Rectal smooth muscle tissue (tissue), 1 donor: ENCODE measurements at regions not wholly inside any gene's neighbourhood (a gene's known extent, or its start where the extent isn't known, plus 50 kb on each side); places are given as distances from the start of the nearest gene placed in this dataset.

ENCODE experiments used
- H3K27ac ChIP-seq: one replicate; pipeline ENCODE4 v1.7.0; 2013; ENCODE audit warnings: low read depth, low read length, inconsistent platforms
- H3K27me3 ChIP-seq: one replicate; pipeline ENCODE4 v1.7.0; 2013; ENCODE audit warnings: low read length; ENCODE audit not compliant: control insufficient read depth, insufficient read depth
- H3K36me3 ChIP-seq: one replicate; pipeline ENCODE4 v1.7.0; 2013; ENCODE audit warnings: low read length; ENCODE audit not compliant: control insufficient read depth, insufficient read depth
- H3K4me1 ChIP-seq: one replicate; pipeline ENCODE4 v1.7.0; 2013; ENCODE audit warnings: low read length; ENCODE audit not compliant: control insufficient read depth, insufficient read depth
- H3K4me3 ChIP-seq: one replicate; pipeline ENCODE4 v1.7.0; 2013; ENCODE audit warnings: low read length
- H3K9ac ChIP-seq: one replicate; pipeline ENCODE4 v1.7.0; 2013; ENCODE audit warnings: low read length

DNA sequence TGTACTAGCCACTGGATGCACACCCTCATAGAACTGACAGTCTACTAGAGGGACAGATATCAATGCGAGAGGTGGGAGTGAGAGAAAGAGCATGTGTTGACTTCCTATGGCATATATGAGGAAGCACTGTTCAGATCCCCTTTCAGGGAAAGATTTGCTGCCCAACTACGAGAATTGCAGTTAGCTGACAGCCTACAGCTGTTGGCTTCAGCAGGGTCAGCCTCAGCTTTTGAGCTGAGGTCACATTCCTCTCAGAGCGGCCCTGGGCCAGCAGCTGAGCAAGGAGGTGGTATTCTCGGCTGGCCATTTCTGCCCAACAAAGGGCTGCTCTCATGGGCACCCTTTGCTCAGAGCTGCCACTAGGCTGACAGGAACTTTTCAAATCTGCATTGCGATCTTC lies 580.2 kb downstream of the MID1IP1 start:
- Histone ChIP-seq H3K27me3 (no peaks in the 10 kb centered on the region), H3K36me3 (no peaks in the 10 kb centered on the region), H3K4me1 (no peaks in the 10 kb centered on the region), H3K4me3 (no peak overlapping the region), H3K27ac (no peak overlapping the region), H3K9ac (no peak overlapping the region)

DNA sequence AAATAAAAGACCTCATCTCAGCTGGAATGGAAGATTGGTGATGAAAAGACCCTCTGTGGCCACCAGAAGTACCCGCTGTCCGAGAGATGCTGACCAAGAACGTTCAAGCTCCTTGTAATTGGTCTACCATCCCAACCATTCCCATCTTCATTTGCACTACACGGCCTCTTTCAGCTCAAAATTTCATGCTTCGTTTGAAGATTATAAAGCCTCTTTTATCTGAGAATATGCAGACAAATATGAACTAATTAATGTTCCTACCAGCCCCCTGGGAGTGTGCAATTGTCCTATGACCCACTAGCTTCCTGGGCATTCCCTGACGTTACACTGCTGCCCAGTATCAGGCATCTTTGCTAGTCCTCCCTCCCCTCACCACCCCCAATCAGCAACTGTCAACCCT lies 583.7 kb downstream of the MID1IP1 start:
- no peak overlapping the region for H3K4me3 ChIP-seq
- H3K36me3 ChIP-seq, result no peaks in the 10 kb centered on the region
- no peak overlapping the region for H3K27ac ChIP-seq
- no peak overlapping the region for H3K9ac ChIP-seq
- H3K4me1 ChIP-seq, result no peaks in the 10 kb centered on the region
- H3K27me3 ChIP-seq, result no peaks in the 10 kb centered on the region

DNA sequence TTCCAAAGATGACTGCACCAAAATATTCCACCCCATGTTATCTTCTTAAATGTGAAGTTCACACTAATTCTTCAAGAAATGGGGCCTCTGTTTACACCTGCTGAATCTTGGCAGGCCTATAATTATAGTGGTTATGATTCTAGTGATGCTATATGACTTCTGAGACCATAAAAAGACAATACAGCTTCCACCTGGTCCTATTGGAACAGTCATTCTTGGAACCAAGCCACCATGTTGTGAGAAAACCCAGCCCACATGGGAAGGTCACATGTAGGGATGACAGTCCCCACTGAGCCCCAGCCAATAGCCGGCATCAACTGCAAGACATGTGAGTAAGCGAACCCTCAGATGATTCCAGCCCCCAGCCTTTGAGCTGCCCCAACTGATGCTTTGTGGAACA lies 587.5 kb downstream of the MID1IP1 start:
- Histone ChIP-seq H3K27ac (no peak overlapping the region), H3K27me3 (no peaks in the 10 kb centered on the region), H3K4me1 (no peaks in the 10 kb centered on the region), H3K9ac (no peak overlapping the region), H3K36me3 (no peaks in the 10 kb centered on the region), H3K4me3 (no peak overlapping the region)

DNA sequence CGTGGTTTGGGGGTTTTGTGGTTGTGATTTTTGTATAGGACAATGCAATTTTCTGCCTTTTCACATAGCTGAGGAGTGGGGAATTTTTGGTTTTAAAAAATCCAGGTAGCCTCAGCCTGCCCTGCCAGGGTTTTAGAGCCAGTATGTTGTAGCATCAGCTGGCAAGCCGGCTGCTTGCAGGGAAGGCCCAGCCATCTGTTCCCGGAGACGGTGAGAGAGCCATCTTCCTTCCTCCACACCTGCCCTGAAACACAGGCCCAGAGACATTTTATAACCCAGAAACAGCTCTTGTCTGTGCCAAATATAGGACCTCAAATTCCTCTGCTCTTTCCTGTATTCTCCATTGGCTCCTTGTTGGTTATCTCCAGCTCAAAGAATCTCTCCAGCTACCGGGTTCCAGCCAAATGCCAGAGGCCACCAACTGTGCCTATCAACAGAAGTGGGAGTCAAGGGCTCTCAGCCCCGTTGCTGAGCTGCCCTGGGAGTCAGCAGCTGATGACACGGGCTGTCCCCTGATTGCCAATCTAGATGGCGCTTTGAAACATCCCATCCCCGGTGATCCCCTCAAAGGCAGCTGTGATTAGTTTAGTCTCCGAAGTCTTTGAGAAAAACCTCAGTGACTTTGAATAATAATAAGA lies 595.2 kb downstream of the MID1IP1 start:
- Histone ChIP-seq H3K27ac (no peak overlapping the region), H3K4me3 (no peak overlapping the region), H3K9ac (no peak overlapping the region), H3K4me1 (no peaks in the 10 kb centered on the region), H3K36me3 (no peaks in the 10 kb centered on the region), H3K27me3 (no peaks in the 10 kb centered on the region)

DNA sequence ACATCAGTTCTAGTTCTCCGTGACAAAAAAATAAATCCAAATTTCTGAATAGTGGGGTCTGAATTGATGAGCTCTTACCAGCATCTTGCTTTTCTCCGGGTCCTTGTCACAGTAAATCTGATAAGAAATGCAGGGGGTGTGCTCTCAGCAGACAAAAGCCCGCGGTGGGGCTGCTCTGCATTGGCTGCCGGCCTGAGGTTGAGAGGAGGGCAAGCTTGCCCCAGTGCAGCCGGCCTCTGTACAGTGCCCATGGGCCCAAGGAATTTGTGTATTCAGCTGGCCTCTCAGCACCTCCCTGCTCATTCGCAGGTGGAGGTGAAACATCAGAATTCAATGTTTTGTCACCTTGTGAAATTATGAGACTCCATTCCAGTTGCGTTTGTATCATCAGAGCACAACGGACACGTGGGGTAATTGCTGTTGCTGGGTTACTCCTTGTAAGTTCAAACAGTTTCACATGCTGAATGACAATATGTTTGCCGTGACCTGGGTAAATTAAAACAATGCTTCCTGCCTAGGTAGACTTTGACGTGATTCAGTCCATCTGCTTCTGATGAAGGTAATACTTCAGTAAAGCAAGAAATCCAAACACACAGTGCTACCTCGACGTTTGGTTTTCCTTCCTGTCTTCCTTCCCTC lies 596.4 kb downstream of the MID1IP1 start:
- Histone ChIP-seq H3K36me3 (no peaks in the 10 kb centered on the region), H3K27ac (no peak overlapping the region), H3K4me1 (no peaks in the 10 kb centered on the region), H3K4me3 (no peak overlapping the region), H3K27me3 (no peaks in the 10 kb centered on the region), H3K9ac (no peak overlapping the region)

DNA sequence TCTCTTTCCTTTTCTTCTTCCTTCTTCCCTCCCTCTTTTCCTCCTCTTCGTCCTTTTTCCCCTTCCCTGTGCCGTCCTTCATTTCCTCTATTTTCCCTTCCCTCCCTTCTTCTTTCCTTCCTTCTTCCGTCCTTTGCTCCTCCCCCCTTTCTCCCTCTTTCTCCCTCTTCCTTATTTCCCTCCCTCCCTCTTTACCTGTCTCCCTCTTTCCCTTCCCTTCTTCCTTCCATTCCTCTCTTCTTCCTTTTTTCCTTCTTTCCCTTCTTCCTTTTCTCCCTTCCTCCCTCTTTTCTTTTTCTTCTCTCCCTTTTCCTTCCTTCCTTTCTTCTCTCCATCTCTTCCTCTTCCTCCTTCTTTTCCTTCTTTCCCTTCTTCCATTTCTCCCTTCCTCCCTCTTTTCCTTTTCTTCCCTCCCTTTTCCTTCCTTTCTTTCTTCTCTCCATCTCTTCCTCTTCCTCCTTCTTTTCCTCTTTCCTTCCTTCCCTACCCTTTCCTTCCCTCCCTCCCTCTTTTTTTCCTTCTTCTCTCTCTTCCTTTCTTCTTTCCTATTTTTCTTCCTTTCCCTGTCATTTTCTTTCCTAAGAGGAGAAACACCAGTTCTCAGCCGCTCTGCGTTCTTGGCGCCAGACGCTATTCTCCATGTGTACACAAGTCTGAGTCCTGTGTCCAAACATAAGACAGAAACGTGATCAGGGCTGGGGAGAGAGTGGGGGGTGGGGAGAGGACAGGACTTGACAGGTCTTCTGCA lies 597.1 kb downstream of the MID1IP1 start:
- Histone ChIP-seq H3K4me1 (no peaks in the 10 kb centered on the region), H3K27ac (no peak overlapping the region)

DNA sequence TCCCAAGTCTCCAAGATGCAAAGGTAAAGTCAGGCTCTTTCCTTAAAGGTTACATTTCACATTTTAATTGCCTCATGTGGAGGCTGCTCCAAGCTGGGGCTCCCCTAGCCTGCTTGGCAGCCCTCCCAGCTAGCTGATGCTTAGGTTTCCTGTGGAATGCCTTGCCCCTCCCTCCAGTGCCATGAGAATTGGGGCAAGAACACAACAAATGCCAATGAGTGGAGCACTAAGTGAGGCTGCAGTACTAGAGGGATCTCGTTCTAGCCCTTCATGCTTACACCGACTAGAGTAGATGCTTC lies 597.7 kb downstream of the MID1IP1 start:
- Histone ChIP-seq H3K27me3 (no peaks in the 10 kb centered on the region), H3K27ac (no peak overlapping the region), H3K4me3 (no peak overlapping the region), H3K9ac (no peak overlapping the region), H3K4me1 (no peaks in the 10 kb centered on the region), H3K36me3 (no peaks in the 10 kb centered on the region)

More for the DNA sequence above, 597.1 kb downstream of the MID1IP1 start:
- H3K27me3 ChIP-seq, result no peaks in the 10 kb centered on the region
- no peak overlapping the region for H3K4me3 ChIP-seq
- H3K36me3 ChIP-seq, result no peaks in the 10 kb centered on the region
- H3K9ac ChIP-seq, result no peak overlapping the region

DNA sequence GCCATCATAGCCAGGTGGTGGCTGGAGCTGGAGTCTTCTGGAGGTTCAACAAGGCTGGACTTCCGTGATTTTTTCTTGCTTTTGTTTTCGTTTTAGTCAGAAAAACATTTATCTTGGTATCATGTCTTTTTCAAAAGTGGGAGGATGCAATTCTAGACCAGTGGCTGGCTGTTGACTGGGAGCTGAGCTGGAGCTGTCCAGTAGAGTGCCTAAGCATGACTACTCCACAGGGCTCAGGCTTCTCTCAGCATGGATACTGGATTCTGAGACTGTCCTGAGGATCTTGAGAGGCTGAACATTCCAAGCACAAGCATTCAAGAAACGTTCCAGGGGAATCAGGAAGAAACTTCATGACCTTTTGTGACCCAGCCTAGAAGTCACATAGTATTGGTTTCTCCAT lies 598.1 kb downstream of the MID1IP1 start:
- Histone ChIP-seq H3K27me3 (no peaks in the 10 kb centered on the region), H3K4me3 (no peak overlapping the region), H3K9ac (no peak overlapping the region), H3K27ac (no peak overlapping the region), H3K4me1 (no peaks in the 10 kb centered on the region), H3K36me3 (no peaks in the 10 kb centered on the region)

DNA sequence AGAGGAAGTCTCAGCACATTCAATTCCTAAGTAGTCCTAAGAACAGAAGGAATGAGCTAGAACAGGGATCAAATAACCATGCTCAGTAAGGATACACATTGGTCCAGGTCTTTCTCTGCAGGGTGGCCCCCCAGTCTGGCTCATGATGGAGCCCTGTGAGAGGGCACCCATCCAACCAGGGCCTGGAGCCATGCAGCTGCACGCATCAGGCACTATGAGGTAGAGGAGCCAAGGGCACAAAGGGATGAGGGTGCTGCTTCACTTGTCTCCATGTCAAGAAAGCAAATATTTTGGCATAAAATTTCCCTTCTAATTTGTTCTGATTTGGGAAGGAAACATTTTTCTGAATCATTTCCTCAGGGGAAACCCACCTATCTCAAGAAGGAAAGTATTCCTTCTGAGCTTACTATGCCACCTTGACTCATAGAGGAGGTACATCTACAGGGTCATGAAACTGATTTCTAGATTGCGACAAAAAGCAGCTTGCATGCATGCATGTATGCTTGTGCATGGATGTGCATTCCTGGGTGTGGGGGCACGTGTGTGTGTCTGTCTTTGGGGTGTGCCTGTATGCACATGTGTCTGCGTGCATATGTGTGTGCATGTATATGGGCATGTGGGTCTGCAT lies 600.3 kb downstream of the MID1IP1 start:
- H3K36me3 ChIP-seq, result no peaks in the 10 kb centered on the region
- no peak overlapping the region for H3K4me3 ChIP-seq
- no peak overlapping the region for H3K9ac ChIP-seq
- no peak overlapping the region for H3K27ac ChIP-seq
- H3K4me1 ChIP-seq, result no peaks in the 10 kb centered on the region
- H3K27me3 ChIP-seq, result no peaks in the 10 kb centered on the region

DNA sequence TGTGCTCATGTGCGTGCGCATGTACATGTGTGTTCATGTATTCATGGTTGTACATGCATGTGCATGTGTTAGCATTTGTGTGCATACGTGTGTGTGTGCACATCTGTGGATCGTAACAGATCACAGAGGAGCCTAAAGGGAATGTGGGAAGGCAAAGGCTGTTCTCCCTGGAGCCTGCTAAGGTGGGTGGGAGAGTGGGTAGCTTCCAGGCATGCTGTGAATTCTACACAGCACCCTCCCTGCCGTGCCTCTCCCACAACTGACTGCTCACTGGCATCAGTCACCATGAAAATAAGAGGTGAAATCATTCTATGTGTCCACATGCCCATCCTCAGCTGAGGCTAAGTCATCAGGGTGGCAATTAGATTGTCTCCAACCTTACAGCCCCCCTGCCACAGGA lies 600.9 kb downstream of the MID1IP1 start:
- Histone ChIP-seq H3K4me3 (no peak overlapping the region), H3K4me1 (no peaks in the 10 kb centered on the region), H3K36me3 (no peaks in the 10 kb centered on the region), H3K9ac (no peak overlapping the region), H3K27ac (no peak overlapping the region), H3K27me3 (no peaks in the 10 kb centered on the region)

DNA sequence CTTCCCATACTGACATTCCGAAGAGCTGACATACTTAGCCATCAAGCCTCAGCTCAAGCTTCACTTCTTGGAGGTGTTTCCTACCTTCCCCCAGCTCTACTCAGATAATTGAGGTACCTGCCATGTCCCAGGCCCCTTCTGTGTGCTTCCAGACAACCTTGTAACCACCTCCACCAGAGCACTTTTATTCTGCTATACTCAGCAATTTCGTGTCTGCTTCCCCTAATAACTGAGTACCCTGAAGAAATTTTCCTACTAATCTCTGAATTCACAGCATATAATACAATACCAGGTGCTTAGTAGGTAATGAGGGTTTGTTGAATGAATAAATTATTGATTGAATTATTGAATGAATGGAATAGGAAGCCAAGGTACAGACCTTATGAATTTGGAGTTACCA lies 605.5 kb downstream of the MID1IP1 start:
- H3K36me3 ChIP-seq, result no peaks in the 10 kb centered on the region
- H3K27ac ChIP-seq, result no peak overlapping the region
- peaks cover 2% of the 10 kb centered on the region for H3K27me3 ChIP-seq
- H3K9ac ChIP-seq, result no peak overlapping the region
- H3K4me1 ChIP-seq, result no peaks in the 10 kb centered on the region
- no peak overlapping the region for H3K4me3 ChIP-seq

DNA sequence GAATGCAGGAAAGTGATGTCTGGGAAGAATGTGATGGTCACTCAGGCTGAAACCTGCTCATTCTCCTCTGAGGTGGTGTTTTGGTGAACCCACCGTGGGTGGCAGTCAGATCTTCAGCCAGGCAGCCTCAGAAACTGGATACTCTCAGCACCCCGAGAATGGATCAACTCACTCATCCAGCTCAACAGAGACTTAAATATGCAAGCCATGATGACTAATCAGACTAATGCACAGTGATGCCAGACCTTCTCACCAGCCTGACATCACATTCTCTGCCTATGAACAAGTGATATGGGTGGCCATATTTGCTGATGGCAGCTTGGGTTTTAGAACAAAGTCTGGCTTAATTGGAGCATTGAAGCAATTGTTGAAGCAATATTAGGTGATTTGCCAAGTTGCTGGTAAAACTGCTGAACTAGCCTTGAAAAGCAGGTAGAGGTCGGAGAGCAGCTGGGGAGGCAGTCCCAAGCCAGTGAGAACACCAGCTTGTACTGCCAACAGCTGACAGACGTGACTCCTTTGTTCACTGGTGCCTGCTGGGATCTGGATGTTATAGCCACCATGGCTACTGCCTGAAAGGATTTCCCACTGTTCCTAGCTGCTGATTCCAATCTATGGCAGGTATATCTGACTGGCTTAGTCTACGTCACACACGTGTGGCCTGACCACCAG lies 608.1 kb downstream of the MID1IP1 start:
- H3K9ac ChIP-seq, result no peak overlapping the region
- H3K27me3 ChIP-seq, result peaks cover 2% of the 10 kb centered on the region
- no peak overlapping the region for H3K4me3 ChIP-seq
- H3K4me1 ChIP-seq, result no peaks in the 10 kb centered on the region
- no peak overlapping the region for H3K27ac ChIP-seq
- no peaks in the 10 kb centered on the region for H3K36me3 ChIP-seq
